HG03460 (cell line): ENCODE measurements at regions not wholly inside any gene's neighbourhood (a gene's known extent, or its start where the extent isn't known, plus 50 kb on each side); places are given as distances from the start of the nearest gene placed in this dataset.
A peak's percentile ranks its signal among the peaks of the same experiment; 100 is the strongest.
"Not testable (repeated sequence)": the region's sequence is repeated elsewhere in the genome, so short reads cannot be mapped to it uniquely, and the experiment has no call there.

Source experiments
- ATAC-seq: cut with Tn5 transposase; IDR thresholded peaks from one replicate; pipeline ENCODE4 v1.9.1; 2021; ENCODE audit not compliant: unreplicated experiment

DNA sequence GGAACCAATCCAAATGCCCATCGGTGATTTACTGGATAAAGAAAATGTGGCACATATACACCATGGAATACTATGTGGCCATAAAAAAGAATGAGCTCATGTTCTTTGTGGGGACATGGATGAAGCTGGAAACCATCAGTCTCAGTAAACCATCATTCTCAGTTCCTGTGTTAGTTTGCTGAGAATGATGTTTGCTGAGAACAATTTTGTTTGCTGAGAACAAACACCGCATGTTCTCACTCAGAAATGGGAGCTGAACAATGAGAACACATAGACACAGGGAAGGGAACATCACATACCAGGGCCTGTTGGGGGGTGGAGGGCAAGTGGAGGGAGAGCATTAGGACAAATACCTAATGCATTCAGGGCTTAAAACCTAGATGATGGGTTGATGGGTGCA lies 185.5 kb downstream of the ANXA1 start:
- not testable (repeated sequence) for ATAC-seq

GRCh38 chr9:73344060-73344459 lies 192.4 kb downstream of the ANXA1 start:
- no peak for ATAC-seq

GRCh38 chr9:73347123-73347522 lies 195.5 kb downstream of the ANXA1 start:
- no peak for ATAC-seq

DNA sequence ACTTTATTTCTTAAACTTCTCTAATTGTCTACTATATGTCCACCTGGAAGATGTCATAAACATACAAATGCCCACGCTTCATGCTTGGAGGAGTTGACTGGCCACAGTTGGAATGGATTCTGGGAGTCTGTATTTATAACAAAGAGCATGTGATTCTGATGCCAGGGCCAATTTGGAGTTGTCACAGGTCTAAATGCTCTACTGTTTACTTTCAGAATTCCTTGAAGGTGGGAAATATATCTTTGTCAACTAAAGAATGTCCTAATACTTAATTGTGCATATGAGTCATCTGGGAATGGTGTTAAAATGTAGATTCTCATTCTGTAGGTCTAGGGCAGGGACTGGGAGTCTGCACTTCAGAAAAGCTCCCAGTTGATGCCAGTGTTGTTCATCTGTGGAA lies 196.1 kb downstream of the ANXA1 start:
- ATAC-seq, result no peak

DNA sequence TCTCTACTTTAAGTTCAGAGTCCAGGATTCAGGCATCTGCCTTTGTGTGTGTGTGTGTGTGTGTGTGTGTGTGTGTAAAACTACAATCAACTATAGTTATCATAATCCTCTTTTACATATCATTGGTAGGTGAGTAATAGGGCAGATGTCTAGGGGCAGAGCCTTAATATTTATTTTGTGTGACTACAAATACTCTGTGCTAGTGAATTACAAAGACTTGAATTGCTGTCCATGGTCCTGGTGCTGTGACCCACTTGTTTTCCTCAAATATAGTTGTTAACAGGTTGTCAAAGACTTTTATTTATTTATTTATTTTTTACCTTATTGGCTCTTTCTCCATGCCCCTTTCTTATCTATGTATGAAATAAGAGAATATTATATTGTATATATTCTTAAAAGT lies 196.8 kb downstream of the ANXA1 start:
- ATAC-seq, result no peak

GRCh38 chr9:73349476-73349875 lies 197.8 kb downstream of the ANXA1 start:
- no peak for ATAC-seq

- ATAC-seq, result no peak
Measured at GRCh38 chr9:73357607-73358006, 205.9 kb downstream of the ANXA1 start.

GRCh38 chr9:73370053-73370452 lies 218.4 kb downstream of the ANXA1 start:
- ATAC-seq, result no peak

- no peak for ATAC-seq
Measured at GRCh38 chr9:73371801-73372200, 220.1 kb downstream of the ANXA1 start.

- ATAC-seq, result no peak
Measured at GRCh38 chr9:73380411-73380810, 228.7 kb downstream of the ANXA1 start.

DNA sequence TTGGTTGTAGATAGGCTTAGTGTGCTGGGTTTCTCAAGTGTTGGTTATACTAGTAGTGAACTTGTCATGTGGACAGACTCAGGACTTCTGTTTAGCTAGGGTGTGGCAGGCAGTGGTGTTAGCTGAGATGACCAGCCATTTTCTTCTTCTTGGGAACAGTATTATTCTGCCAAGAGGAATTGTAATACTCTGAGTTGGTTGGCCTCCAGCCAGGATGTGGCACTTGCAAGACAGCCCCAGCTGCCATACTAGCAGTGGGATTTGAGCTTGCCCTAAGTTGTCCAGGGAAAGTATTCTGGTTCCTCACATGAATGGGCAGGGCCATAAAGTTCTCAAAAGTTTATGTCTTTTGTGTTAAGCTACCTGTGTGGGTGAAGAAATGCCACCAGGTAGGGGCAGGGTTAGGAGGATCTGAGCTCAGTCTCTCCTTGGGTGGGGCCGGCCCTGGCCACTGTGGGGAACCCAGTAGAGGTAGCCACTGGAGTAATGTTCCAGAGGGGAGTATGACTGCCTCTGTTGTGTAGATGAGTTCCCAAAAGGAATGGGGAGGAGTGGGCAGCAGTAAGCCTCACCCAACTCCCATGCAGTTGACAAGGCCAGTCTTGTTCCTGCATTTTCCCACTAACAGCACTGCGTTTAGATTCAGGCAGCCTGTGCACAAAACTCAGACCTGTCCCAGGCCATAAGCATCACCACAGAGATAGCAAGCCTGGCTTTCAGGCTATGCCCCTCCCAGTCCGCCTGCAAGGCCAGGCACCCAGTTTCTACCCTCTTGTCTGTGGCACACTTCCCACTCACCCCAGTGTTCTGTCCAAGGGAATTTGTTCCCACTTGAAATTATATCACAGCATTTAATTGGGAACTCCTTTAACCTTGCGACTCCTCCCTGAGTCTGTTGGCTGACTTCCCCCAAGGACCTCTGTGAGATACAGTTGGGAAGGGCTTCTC lies 250.7 kb downstream of the ANXA1 start:
- no peak for ATAC-seq

DNA sequence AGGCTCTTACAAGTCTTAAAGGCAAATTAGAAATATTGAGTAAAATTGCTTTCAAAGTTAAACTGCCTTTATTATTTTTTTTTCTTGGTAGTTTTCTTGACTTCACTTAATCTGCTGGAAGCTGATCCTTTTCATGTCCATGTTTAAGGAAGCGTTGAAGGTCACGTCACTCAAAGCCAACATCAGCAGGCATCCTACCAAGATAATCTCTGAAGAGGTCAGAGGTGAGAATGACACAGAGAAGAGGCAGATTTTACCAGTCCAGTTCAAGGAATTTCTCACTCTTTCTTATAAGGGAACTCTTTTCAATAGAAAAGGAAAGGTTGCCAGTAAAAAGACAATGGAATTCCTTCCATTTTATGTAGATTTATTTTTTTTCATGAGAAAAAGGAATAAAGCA lies 259.8 kb downstream of the ANXA1 start:
- ATAC-seq, result no peak

DNA sequence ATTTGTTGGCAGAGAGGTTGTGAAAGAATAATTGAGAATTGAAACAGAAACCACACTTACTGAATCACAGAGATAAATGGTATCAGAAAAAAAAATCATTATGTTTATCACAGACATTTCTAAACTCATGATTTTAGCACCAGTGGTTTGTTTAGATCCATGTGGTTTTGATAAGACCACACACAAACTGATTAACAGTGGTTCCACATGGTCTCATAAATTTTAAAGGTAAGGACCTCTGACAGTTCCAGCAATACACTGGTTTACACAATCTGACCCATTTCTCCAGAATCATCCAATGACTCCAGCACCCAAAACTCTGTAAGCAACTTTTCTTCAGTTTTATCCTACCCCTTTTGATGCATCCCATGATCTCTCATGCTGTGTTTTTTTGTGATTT lies 261.2 kb downstream of the ANXA1 start:
- no peak for ATAC-seq

GRCh38 chr9:73423891-73424290 lies 272.2 kb downstream of the ANXA1 start:
- no peak for ATAC-seq

DNA sequence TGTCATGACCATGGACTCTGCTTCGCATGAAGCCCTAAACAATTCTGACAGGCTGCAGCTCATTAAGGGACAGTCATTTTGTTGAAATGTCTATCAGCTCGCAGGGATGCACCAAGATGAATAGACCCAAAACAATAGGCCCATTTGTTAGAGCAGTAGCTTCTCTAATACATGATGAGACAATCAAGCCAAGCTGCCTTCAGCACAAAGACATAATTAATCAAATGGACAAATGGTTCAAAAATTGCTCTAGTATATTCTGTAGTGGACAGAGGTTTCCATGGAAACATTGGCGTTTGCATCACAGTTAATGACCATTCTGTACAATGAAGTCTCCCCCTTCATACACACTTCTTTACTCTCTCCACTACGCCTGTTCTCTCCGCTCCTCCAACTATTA lies 274.6 kb downstream of the ANXA1 start:
- ATAC-seq, result no peak

DNA sequence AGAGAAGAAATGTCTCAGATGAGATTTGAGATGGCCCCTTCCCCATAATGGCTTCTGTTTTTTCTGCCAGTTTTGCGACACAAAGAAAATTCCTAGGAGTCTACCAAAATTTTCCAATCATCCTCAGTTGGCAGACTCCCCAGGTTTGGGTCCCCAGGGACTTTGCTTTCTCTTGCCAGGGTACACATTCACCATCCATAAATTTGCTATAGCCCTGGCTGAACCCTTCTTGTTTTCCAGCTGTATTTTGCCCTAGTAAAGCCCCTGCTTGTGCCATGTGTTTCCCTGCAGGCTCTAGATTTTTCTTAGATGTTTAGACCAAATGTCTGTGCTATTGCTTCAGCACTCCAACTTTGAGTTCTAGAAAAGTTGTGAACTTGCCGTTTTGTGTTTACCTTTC lies 283.2 kb downstream of the ANXA1 start:
- no peak for ATAC-seq

- peak; percentile 79 for ATAC-seq
Measured at GRCh38 chr9:73437758-73438157, 286.1 kb downstream of the ANXA1 start.

DNA sequence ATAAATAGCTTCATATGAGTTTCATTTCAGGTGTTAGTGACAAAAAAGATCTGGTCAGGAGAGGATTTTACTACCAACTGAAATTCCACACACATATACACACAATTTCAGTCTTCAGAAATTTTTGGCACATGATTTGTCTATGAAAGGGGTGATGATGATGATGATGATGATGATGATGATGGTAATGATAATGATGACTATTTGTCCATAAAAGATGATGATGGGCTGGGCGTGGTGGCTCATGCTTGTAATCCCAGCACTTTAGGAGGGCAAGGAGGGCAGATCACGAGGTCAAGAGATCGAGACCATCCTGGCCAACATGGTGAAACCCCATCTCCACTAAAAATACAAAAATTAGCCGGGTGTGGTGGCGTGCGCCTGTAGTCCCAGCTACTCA lies 288.2 kb downstream of the ANXA1 start:
- ATAC-seq, result not testable (repeated sequence)

- ATAC-seq, result no peak
Measured at GRCh38 chr9:73441223-73441622, 289.6 kb downstream of the ANXA1 start.

DNA sequence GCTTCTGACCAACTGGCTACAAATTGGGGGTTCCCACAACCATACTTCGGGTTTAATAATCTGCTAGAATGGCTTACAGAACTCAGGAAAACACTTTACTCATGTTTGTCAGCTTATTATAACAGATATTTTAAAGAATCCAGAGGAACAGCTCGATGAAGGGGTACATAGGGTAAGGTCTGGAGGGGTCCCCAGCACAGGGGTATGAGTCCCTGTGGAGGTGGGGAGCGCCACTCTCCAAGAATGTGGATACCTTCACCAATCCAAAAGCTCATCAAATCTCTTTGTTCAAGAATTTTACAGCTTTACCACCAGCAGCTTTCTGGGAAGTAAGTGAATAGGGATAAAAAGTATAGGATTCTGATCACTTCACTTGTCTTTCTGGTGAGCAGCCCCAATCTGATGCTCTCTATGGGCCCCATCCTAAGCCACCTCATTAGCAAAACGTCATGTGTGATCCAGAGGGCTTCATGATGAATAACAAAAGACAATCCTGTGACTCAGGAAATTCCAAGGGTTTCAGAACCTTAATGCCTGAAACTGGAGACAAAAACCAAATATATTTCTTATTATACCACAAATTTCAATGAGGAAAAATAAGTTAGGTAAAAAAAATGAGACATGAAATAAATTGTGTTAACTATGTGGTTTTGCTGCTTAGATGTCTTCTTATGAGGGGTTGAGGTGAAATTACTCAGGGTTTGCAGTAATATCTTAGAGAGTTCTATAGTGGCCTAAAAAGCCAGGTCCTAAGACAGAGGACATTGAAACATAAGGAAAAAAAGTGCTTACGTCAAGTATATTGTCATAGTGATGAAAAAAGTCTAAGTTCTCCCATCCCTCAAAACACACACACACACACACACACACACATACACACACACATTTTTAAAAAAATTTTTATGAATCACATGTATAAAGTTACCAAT lies 290.5 kb downstream of the ANXA1 start:
- no peak for ATAC-seq

GRCh38 chr9:73444821-73445220 lies 293.2 kb downstream of the ANXA1 start:
- ATAC-seq, result no peak

- ATAC-seq, result not testable (repeated sequence)
Measured at GRCh38 chr9:73445384-73445783, 293.7 kb downstream of the ANXA1 start.
